ENCODE measurements at regions not wholly inside any gene's neighbourhood (a gene's known extent, or its start where the extent isn't known, plus 50 kb on each side); places are given as distances from the start of the nearest gene placed in this dataset.
"Not testable (repeated sequence)": the region's sequence is repeated elsewhere in the genome, so short reads cannot be mapped to it uniquely, and the experiment has no call there.

- WGBS, 2 donors (ENCODE audit: low coverage in 1 of 2) = 95 to 100% methylated on average over 3 of the region's 5 CpGs
- TF ChIP-seq CTCF (IDR thresholded peaks at IDR 0.05) (no peak), POLR2A (IDR thresholded peaks at IDR 0.05) (no peak), POLR2AphosphoS5 (IDR thresholded peaks at IDR 0.05) (no peak), EP300 (IDR thresholded peaks at IDR 0.05) (no peak)
- no peak overlapping the region for H3K27ac ChIP-seq
- H3K4me1 ChIP-seq = no peaks in the 10 kb centered on the region
- H3K4me3 ChIP-seq = no peak overlapping the region
- no peaks in the 10 kb centered on the region for H3K36me3 ChIP-seq
- peaks cover 5% of the 10 kb centered on the region for H3K27me3 ChIP-seq
- ATAC-seq = no peak
- H3K9me3 ChIP-seq = peaks cover 0 to 10% (median 0%) of the 10 kb centered on the region in 3 donors
Measured at GRCh38 chr2:122041455-122041854, 286.0 kb downstream of the TSN start.

- not testable (repeated sequence) for ATAC-seq, H3K27me3 ChIP-seq, H3K9me3 ChIP-seq, H3K36me3 ChIP-seq, H3K4me1 ChIP-seq, H3K4me3 ChIP-seq, H3K27ac ChIP-seq
- WGBS, 2 donors (ENCODE audit: low coverage in 1 of 2) = 90% methylated on average over 3 of the region's 20 CpGs; no CpG with 5 or more reads in 1 of the 2 donors
Measured at GRCh38 chr2:122051659-122052058, 296.2 kb downstream of the TSN start.

- TF ChIP-seq CTCF (IDR thresholded peaks at IDR 0.05) (no peak), POLR2AphosphoS5 (IDR thresholded peaks at IDR 0.05) (no peak), POLR2A (IDR thresholded peaks at IDR 0.05) (no peak), EP300 (IDR thresholded peaks at IDR 0.05) (no peak)
- no peaks in the 10 kb centered on the region for H3K9me3 ChIP-seq
- no peaks in the 10 kb centered on the region for H3K4me1 ChIP-seq
- no peak for ATAC-seq
- no peaks in the 10 kb centered on the region for H3K27me3 ChIP-seq
- H3K4me3 ChIP-seq = no peak overlapping the region
- 14 to 28% methylated on average over 2 to 4 of the region's 4 CpGs for WGBS, 2 donors (ENCODE audit: low coverage in 1 of 2)
- no peaks in the 10 kb centered on the region for H3K36me3 ChIP-seq
- no peak overlapping the region for H3K27ac ChIP-seq
Measured at GRCh38 chr2:122055521-122055931, 300.1 kb downstream of the TSN start.

GRCh38 chr2:122056853-122057252 lies 301.4 kb downstream of the TSN start:
- Histone ChIP-seq H3K9me3 (no peaks in the 10 kb centered on the region), H3K27me3 (no peaks in the 10 kb centered on the region), H3K4me1 (no peaks in the 10 kb centered on the region), H3K4me3 (no peak overlapping the region), H3K36me3 (no peaks in the 10 kb centered on the region), H3K27ac (no peak overlapping the region)
- ATAC-seq = no peak
- WGBS, 2 donors (ENCODE audit: low coverage in 1 of 2) = 76 to 79% methylated on average over 2 of the region's 2 CpGs
- TF ChIP-seq POLR2A (IDR thresholded peaks at IDR 0.05) = no peak
- no peak for TF ChIP-seq CTCF (IDR thresholded peaks at IDR 0.05)

- H3K4me3 ChIP-seq = no peak overlapping the region
- 59 to 64% methylated on average over 2 of the region's 2 CpGs for WGBS, 2 donors (ENCODE audit: low coverage in 1 of 2)
- H3K4me1 ChIP-seq = no peaks in the 10 kb centered on the region
- no peak overlapping the region for H3K27ac ChIP-seq
- H3K36me3 ChIP-seq = no peaks in the 10 kb centered on the region
- no peaks in the 10 kb centered on the region for H3K9me3 ChIP-seq
- H3K27me3 ChIP-seq = no peaks in the 10 kb centered on the region
- ATAC-seq = no peak
- TF ChIP-seq EP300 (IDR thresholded peaks at IDR 0.05) = no peak
- no peak for TF ChIP-seq POLR2AphosphoS5 (IDR thresholded peaks at IDR 0.05)
Measured at GRCh38 chr2:122061206-122061605, 305.8 kb downstream of the TSN start.

GRCh38 chr2:122061831-122062230 lies 306.4 kb downstream of the TSN start:
- H3K9me3 ChIP-seq = no peaks in the 10 kb centered on the region
- H3K27ac ChIP-seq = no peak overlapping the region
- H3K36me3 ChIP-seq = no peaks in the 10 kb centered on the region
- no peak overlapping the region for H3K4me3 ChIP-seq
- H3K27me3 ChIP-seq = no peaks in the 10 kb centered on the region
- no peak for TF ChIP-seq POLR2AphosphoS5 (IDR thresholded peaks at IDR 0.05)
- no peak for TF ChIP-seq CTCF (IDR thresholded peaks at IDR 0.05)
- no peak for TF ChIP-seq EP300 (IDR thresholded peaks at IDR 0.05)
- TF ChIP-seq POLR2A (IDR thresholded peaks at IDR 0.05) = no peak
- no peaks in the 10 kb centered on the region for H3K4me1 ChIP-seq
- 70 to 75% methylated on average over 1 to 2 of the region's 2 CpGs for WGBS, 2 donors (ENCODE audit: low coverage in 1 of 2)
- no peak for ATAC-seq

Measured in gastroesophageal sphincter (tissue), 4 donors.